ENCODE measurements at regions not wholly inside any gene's neighbourhood (a gene's known extent, or its start where the extent isn't known, plus 50 kb on each side); places are given as distances from the start of the nearest gene placed in this dataset.

DNA sequence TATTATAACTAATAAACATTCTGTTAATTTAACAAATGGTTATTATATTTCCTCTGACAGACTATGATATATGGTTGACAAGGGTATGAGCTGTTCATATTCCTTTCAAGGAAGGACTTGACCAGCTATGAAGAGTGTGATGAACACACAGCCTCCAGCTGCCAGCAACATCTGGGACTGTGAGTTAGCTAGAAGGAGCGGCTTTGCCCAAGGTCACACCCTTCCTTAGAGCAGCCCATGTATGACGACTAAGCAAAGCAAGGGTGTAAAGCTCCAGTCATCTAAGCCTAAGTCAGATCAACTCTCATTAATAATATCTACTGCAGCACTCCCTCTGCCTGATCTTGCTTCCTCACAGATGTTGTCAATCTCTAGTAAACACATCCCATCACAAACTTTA, 355.4 kb downstream of the PLPP3 start:
- no peak for DNase-seq (ENCODE audit: low read depth)
- TF ChIP-seq, protein P1, sequence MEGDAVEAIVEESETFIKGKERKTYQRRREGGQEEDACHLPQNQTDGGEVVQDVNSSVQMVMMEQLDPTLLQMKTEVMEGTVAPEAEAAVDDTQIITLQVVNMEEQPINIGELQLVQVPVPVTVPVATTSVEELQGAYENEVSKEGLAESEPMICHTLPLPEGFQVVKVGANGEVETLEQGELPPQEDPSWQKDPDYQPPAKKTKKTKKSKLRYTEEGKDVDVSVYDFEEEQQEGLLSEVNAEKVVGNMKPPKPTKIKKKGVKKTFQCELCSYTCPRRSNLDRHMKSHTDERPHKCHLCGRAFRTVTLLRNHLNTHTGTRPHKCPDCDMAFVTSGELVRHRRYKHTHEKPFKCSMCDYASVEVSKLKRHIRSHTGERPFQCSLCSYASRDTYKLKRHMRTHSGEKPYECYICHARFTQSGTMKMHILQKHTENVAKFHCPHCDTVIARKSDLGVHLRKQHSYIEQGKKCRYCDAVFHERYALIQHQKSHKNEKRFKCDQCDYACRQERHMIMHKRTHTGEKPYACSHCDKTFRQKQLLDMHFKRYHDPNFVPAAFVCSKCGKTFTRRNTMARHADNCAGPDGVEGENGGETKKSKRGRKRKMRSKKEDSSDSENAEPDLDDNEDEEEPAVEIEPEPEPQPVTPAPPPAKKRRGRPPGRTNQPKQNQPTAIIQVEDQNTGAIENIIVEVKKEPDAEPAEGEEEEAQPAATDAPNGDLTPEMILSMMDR (IDR thresholded peaks at IDR 0.05; ENCODE audit: insufficient read depth, low read depth, low read length) = no peak
- no peak overlapping the region for H3K4me3 ChIP-seq (ENCODE audit: low read depth, low read length)

GRCh38 chr1:56222914-56223540, 356.3 kb downstream of the PLPP3 start:
- TF ChIP-seq, protein P1 (IDR thresholded peaks at IDR 0.05; ENCODE audit: insufficient read depth, low read depth, low read length) = no peak
- H3K4me3 ChIP-seq (ENCODE audit: low read depth, low read length) = no peak overlapping the region
- DNase-seq (ENCODE audit: low read depth) = no peak

DNA sequence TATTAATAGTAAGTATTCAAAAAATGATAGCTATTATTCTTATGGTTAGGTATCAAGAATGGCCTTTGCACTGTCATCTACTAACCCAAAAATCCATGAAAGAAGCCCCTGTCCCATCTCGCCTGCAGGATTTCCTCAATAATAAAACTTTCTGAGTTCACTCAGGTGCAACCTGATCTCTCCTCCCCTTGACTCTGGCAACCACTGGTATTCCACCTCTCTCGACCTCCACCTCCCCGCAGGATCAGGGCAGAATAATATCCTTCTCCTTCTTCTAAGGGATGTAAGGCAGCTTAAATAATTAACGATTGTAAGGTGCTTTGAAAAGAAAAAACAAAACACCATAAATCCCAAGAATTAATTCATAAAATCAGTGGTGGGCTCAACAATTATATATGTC, 359.3 kb downstream of the PLPP3 start:
- H3K4me3 ChIP-seq (ENCODE audit: low read depth, low read length) = no peak overlapping the region
- no peak for DNase-seq (ENCODE audit: low read depth)
- TF ChIP-seq, protein P1 (IDR thresholded peaks at IDR 0.05; ENCODE audit: insufficient read depth, low read depth, low read length) = no peak

DNA sequence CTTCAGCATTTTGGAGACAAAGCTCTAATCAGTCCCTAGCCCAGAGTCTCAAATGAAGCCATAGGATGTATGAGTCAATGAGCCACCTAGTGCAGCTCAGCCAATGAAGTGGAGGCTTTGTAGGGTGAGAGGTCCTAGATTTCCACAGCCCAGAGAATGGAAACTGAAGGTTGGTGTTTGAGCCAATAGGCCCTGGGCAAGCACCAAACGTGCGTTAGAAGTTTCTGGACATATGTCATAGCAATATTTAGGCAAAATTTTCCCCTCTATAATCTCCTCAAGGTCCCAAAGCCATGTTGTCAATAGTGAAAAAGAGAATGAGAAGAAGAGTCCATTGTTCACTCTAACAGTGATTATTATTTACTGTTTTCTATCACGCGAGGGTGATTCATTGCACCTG, 361.3 kb downstream of the PLPP3 start:
- DNase-seq (ENCODE audit: low read depth) = no peak
- TF ChIP-seq, protein P1 (IDR thresholded peaks at IDR 0.05; ENCODE audit: insufficient read depth, low read depth, low read length) = no peak
- H3K4me3 ChIP-seq (ENCODE audit: low read depth, low read length) = no peak overlapping the region

- DNase-seq (ENCODE audit: low read depth) = no peak
- TF ChIP-seq, protein P1 (IDR thresholded peaks at IDR 0.05; ENCODE audit: insufficient read depth, low read depth, low read length) = no peak
- no peak overlapping the region for H3K4me3 ChIP-seq (ENCODE audit: low read depth, low read length)
Observed at GRCh38 chr1:56216218-56216617, 363.1 kb downstream of the PLPP3 start.

- DNase-seq (ENCODE audit: low read depth) = no peak
- no peak overlapping the region for H3K4me3 ChIP-seq (ENCODE audit: low read depth, low read length)
- TF ChIP-seq, protein P1 (IDR thresholded peaks at IDR 0.05; ENCODE audit: insufficient read depth, low read depth, low read length) = no peak
Observed at GRCh38 chr1:56215771-56216170, 363.6 kb downstream of the PLPP3 start.

DNA sequence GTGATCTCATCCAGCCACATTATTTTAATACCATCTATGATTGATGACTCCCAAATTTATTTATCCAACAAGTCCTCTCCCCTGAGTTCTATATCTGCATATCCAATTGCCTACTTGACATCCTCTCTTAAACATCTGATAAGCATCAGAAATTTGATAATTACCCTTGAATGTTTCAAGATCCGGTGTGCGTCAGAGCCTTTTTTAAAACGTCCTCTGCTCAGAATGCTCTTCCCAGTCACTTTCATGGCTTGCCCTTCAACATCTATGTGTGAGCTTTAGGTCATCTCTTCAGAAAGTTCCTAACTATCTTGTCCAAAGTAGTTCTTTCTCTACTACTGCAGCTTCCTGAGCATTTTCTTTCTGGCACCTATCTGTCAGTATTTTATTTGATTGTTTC, 364.3 kb downstream of the PLPP3 start:
- no peak for DNase-seq (ENCODE audit: low read depth)
- no peak overlapping the region for H3K4me3 ChIP-seq (ENCODE audit: low read depth, low read length)

More for the DNA sequence above, 364.3 kb downstream of the PLPP3 start:
- TF ChIP-seq, protein P1 (IDR thresholded peaks at IDR 0.05; ENCODE audit: insufficient read depth, low read depth, low read length) = no peak
